Lung (tissue), 11 donors: ENCODE measurements at regions not wholly inside any gene's neighbourhood (a gene's known extent, or its start where the extent isn't known, plus 50 kb on each side); places are given as distances from the start of the nearest gene placed in this dataset.

Source experiments
- ATAC-seq: fragments of 200-7000 bp; cut with Tn5 transposase; one replicate; pipeline ENCODE4 v1.9.1; 2020; ENCODE audit warnings: moderate number of reproducible peaks; ENCODE audit not compliant: insufficient read depth, low FRiP score
- DNase-seq, 3 donors: peaks; one replicate each; pipeline ENCODE4 v3.0.0-alpha.2; 2013 to 2017
- H3K27ac ChIP-seq, 2 donors: one replicate each; pipeline ENCODE4 v1.5.1; 2013; ENCODE audit warnings: mild to moderate bottlenecking in 2 of 2, moderate library complexity in 2 of 2, control low read depth in 1 of 2, inconsistent platforms in 1 of 2, low read depth in 1 of 2, low read length in 1 of 2
- H3K27me3 ChIP-seq, 3 donors: one replicate each; pipeline ENCODE4 v1.5.1; 2013; ENCODE audit warnings: low read length in 2 of 3; ENCODE audit not compliant: control insufficient read depth in 3 of 3, insufficient read depth in 3 of 3
- H3K36me3 ChIP-seq, 4 donors: one replicate each; pipeline ENCODE4 v1.5.1; 2013; ENCODE audit warnings: low read length in 4 of 4, mild to moderate bottlenecking in 1 of 4, moderate library complexity in 1 of 4; ENCODE audit not compliant: control insufficient read depth in 4 of 4, insufficient read depth in 4 of 4
- H3K4me1 ChIP-seq, 5 donors: one replicate each; pipeline ENCODE4 v1.5.1; 2013; ENCODE audit warnings: low read length in 5 of 5, mild to moderate bottlenecking in 2 of 5, moderate library complexity in 1 of 5; ENCODE audit not compliant: control insufficient read depth in 5 of 5, insufficient read depth in 5 of 5
- H3K4me3 ChIP-seq: one replicate; pipeline ENCODE4 v1.5.1; 2013; ENCODE audit warnings: mild to moderate bottlenecking, control low read depth, moderate library complexity
- H3K9ac ChIP-seq, 2 donors: one replicate each; pipeline ENCODE4 v1.5.1; 2013; ENCODE audit warnings: low read length in 2 of 2, control low read depth in 1 of 2; ENCODE audit not compliant: insufficient read depth in 1 of 2
- H3K9me3 ChIP-seq, 4 donors: one replicate each; pipeline ENCODE4 v1.5.1; 2013; ENCODE audit warnings: low read length in 3 of 4, mild to moderate bottlenecking in 1 of 4, moderate library complexity in 1 of 4; ENCODE audit not compliant: control insufficient read depth in 4 of 4, insufficient read depth in 3 of 4
- WGBS, 2 donors: extraction: QIAGEN DNeasy Blood & Tissue Kit; methylation state at CpG; one replicate each; pipeline ENCODE4 v1.1.7; 2013; 5-methylcytosine and 5-hydroxymethylcytosine counted together
- TF ChIP-seq, protein P1 (sequence below): IDR thresholded peaks from 2 replicates; pipeline ENCODE4 v1.5.1; 2012; ENCODE audit warnings: mild to moderate bottlenecking; ENCODE audit errors: control extremely low read depth, extremely low read depth
- donor health status: control.
- donor health status: control.
- donor health status: Bipolar disorder and iron deficiency.
- donor health status: healthy.
- donor health status: DM: yes; HTN: yes; CAD: no.

- 89 to 90% methylated on average over 1 of the region's 1 CpG for WGBS, 2 donors
- H3K36me3 ChIP-seq = no peaks in the 10 kb centered on the region
Observed at GRCh38 chr4:98816816-98817215, 112.1 kb downstream of the EIF4E start.

GRCh38 chr4:98816386-98816785, 112.5 kb downstream of the EIF4E start:
- ATAC-seq = no peak
- TF ChIP-seq, protein P1, sequence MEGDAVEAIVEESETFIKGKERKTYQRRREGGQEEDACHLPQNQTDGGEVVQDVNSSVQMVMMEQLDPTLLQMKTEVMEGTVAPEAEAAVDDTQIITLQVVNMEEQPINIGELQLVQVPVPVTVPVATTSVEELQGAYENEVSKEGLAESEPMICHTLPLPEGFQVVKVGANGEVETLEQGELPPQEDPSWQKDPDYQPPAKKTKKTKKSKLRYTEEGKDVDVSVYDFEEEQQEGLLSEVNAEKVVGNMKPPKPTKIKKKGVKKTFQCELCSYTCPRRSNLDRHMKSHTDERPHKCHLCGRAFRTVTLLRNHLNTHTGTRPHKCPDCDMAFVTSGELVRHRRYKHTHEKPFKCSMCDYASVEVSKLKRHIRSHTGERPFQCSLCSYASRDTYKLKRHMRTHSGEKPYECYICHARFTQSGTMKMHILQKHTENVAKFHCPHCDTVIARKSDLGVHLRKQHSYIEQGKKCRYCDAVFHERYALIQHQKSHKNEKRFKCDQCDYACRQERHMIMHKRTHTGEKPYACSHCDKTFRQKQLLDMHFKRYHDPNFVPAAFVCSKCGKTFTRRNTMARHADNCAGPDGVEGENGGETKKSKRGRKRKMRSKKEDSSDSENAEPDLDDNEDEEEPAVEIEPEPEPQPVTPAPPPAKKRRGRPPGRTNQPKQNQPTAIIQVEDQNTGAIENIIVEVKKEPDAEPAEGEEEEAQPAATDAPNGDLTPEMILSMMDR = no peak

More at GRCh38 chr4:98816816-98817215, 112.1 kb downstream of the EIF4E start:
- DNase-seq (no peak), ATAC-seq (no peak)
- Histone ChIP-seq H3K4me3 (no peak overlapping the region), H3K9me3 (no peaks in the 10 kb centered on the region), H3K4me1 (no peaks in the 10 kb centered on the region), H3K27ac (no peak overlapping the region), H3K27me3 (no peaks in the 10 kb centered on the region), H3K9ac (no peak overlapping the region)
- TF ChIP-seq, protein P1 = no peak

GRCh38 chr4:98804403-98804802, 124.5 kb downstream of the EIF4E start:
- ATAC-seq (no peak), DNase-seq (no peak)
- no peak overlapping the region for H3K4me3 ChIP-seq
- WGBS, 2 donors = 95 to 96% methylated on average over 2 of the region's 2 CpGs
- no peaks in the 10 kb centered on the region for H3K4me1 ChIP-seq
- H3K36me3 ChIP-seq = no peaks in the 10 kb centered on the region
- H3K9ac ChIP-seq = no peak overlapping the region
- no peaks in the 10 kb centered on the region for H3K9me3 ChIP-seq
- H3K27ac ChIP-seq = no peak overlapping the region
- TF ChIP-seq, protein P1 = no peak
- H3K27me3 ChIP-seq = no peaks in the 10 kb centered on the region

More at GRCh38 chr4:98816386-98816785, 112.5 kb downstream of the EIF4E start:
- Histone ChIP-seq H3K4me1 (no peaks in the 10 kb centered on the region), H3K36me3 (no peaks in the 10 kb centered on the region), H3K9ac (no peak overlapping the region), H3K4me3 (no peak overlapping the region), H3K27ac (no peak overlapping the region), H3K27me3 (no peaks in the 10 kb centered on the region), H3K9me3 (no peaks in the 10 kb centered on the region)
- no peak for DNase-seq

DNA sequence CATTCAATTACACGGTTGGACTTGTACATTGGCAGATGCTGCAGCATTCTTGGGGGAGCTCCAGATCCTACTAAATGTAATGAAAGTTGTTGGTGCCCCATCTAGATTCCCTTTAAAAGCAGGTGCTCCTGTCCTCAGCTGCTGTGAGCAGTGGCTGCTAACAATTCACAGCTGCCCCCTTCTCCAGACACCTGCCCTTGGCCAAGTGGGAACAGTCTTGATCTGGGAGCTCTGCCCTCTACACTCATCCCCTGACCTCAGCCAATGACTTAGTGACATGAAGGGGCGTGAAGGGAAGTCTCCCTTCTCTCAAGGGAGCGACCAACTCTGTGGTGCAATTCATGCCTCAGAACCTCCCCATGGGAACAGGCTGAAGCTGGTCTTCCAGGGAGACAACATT, 125.7 kb downstream of the EIF4E start:
- no peaks in the 10 kb centered on the region for H3K27me3 ChIP-seq
- TF ChIP-seq, protein P1 = no peak
- no peak for ATAC-seq
- no peak overlapping the region for H3K4me3 ChIP-seq
- H3K27ac ChIP-seq = no peak overlapping the region
- no peaks in the 10 kb centered on the region for H3K36me3 ChIP-seq
- no peak for DNase-seq
- 82 to 89% methylated on average over 3 of the region's 3 CpGs for WGBS, 2 donors
- H3K9me3 ChIP-seq = no peaks in the 10 kb centered on the region
- H3K4me1 ChIP-seq = no peaks in the 10 kb centered on the region
- H3K9ac ChIP-seq = no peak overlapping the region
